Esophagus squamous epithelium (tissue), 5 donors: ENCODE measurements at regions not wholly inside any gene's neighbourhood (a gene's known extent, or its start where the extent isn't known, plus 50 kb on each side); places are given as distances from the start of the nearest gene placed in this dataset.

Experiments used
- DNase-seq: peaks from one replicate; lab custom pipeline; 2025; lab: John Stamatoyannopoulos, UW
- H3K27ac ChIP-seq, 4 donors: fragments of 200-600 bp; sonication (generic); one replicate each; pipeline ENCODE4 v1.5.1; 2016 to 2019; ENCODE audit warnings: mild to moderate bottlenecking in 1 of 4
- H3K27me3 ChIP-seq, 4 donors: fragments of 200-600 bp; sonication (generic); 1 replicate in 3 of 4; 2 replicates in 1 of 4; pipeline versions ENCODE4 v1.5.1 to v1.6.0; 2017 to 2021; ENCODE audit warnings: antibody characterized with exemption in 1 of 4
- H3K36me3 ChIP-seq, 3 donors: fragments of 200-600 bp; sonication (generic); one replicate each; pipeline ENCODE4 v1.5.1; 2016 to 2019
- H3K4me1 ChIP-seq, 3 donors: fragments of 200-600 bp; sonication (generic); one replicate each; pipeline ENCODE4 v1.5.1; 2017 to 2019
- H3K4me3 ChIP-seq, 4 donors: fragments of 200-600 bp; sonication (generic); 1 replicate in 3 of 4; 2 replicates in 1 of 4; pipeline ENCODE4 v1.5.1; 2016 to 2019; ENCODE audit warnings: mild to moderate bottlenecking in 2 of 4, moderate library complexity in 1 of 4
- H3K9me3 ChIP-seq, 3 donors: fragments of 200-600 bp; sonication (generic); one replicate each; pipeline ENCODE4 v1.5.1; 2016 to 2019
- CTCF ChIP-seq, 6 experiments: fragments of 450-650 bp in 4 of 6; fragments of 200-600 bp in 2 of 6; sonication (generic) in 2 of 6; IDR thresholded peaks; one replicate each; pipeline ENCODE4 v1.5.1; 2016 to 2019; ENCODE audit warnings: antibody characterized with exemption in 6 of 6, mild to moderate bottlenecking in 4 of 6, moderate library complexity in 4 of 6
- POLR2A ChIP-seq, 4 donors: fragments of 450-650 bp; IDR thresholded peaks; one replicate each; pipeline ENCODE4 v1.6.1; 2017; ENCODE audit warnings: antibody characterized with exemption in 4 of 4, mild to moderate bottlenecking in 4 of 4, moderate library complexity in 3 of 4
- WGBS, 2 donors: methylation state at CpG; one replicate each; pipeline ENCODE4 v1.1.5; 2018; 5-methylcytosine and 5-hydroxymethylcytosine counted together
- intact Hi-C: fragments of 100-400 bp; cut with DNase I; formaldehyde crosslinking; loops from one replicate; pipeline ENCODE4 v1.15.0; 2022
- donor health status: DM: yes; HTN: yes; CAD: no.

DNA sequence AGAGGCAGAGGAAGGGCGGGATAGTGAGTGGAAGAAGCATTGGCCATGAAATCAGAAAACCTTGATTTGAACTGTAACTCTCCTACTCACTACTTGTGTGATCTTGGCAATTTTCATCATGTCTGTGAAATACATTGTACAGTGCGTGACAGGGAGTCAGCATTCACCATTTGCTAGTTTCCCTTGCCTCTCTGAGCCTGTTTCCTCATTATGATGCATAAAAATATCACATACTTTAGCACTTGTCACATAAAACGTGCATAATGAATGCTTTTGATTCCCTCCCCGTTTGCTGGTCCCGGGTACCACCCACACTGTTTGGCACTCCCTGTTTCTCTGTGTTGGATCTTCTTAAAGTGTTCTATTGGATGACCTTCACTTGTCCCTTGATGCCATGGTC, 101.1 kb upstream of the FRMD6 start:
- H3K36me3 ChIP-seq, result no peaks in the 10 kb centered on the region
- no peak for DNase-seq
- H3K27me3 ChIP-seq, result no peaks in the 10 kb centered on the region
- 67 to 75% methylated on average over 5 of the region's 5 CpGs for WGBS, 2 donors
- H3K27ac ChIP-seq, result no peak overlapping the region
- no peak overlapping the region for H3K4me3 ChIP-seq
- no peak for TF ChIP-seq POLR2A (IDR thresholded peaks at IDR 0.05)
- peaks cover 9 to 48% (median 11%) of the 10 kb centered on the region in 3 donors for H3K4me1 ChIP-seq
- intact Hi-C loops, result no loop called here
- H3K9me3 ChIP-seq, result no peaks in the 10 kb centered on the region

DNA sequence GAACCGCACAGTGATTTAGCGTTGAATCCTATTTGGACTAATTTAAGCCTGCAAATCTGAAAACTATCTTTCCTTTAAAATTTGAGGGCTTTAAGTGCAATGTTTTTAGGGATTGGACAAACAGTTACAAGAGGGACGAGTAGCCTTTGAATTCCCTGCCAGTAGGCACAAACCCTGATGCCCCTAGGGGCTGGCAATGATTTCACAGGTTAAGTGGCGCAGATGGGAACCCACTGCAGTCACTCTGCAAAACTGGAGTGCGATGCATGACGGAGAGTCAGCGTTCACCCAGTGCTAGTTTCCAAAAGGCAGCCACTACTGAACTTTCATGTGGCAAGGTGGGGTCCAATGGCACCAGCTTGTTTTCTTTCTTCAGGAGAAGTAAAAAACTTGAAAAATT, 99.4 kb upstream of the FRMD6 start:
- WGBS, 2 donors, result 87 to 88% methylated on average over 6 to 7 of the region's 7 CpGs
- no peak for DNase-seq
- Histone ChIP-seq H3K36me3 (no peaks in the 10 kb centered on the region), H3K9me3 (no peaks in the 10 kb centered on the region), H3K27me3 (no peaks in the 10 kb centered on the region), H3K4me1 (peaks cover 5 to 32% (median 9%) of the 10 kb centered on the region in 3 donors), H3K4me3 (no peak overlapping the region), H3K27ac (no peak overlapping the region)
- TF ChIP-seq POLR2A (IDR thresholded peaks at IDR 0.05), result no peak
- TF ChIP-seq CTCF (IDR thresholded peaks at IDR 0.05), result no peak
- intact Hi-C loops, result no loop called here

GRCh38 chr14:51552768-51553404, 98.8 kb upstream of the FRMD6 start:
- no peak for DNase-seq
- H3K27me3 ChIP-seq, result no peaks in the 10 kb centered on the region
- TF ChIP-seq POLR2A (IDR thresholded peaks at IDR 0.05), result no peak
- TF ChIP-seq CTCF (IDR thresholded peaks at IDR 0.05), result no peak
- no peaks in the 10 kb centered on the region for H3K9me3 ChIP-seq
- intact Hi-C loops, result no loop called here
- WGBS, 2 donors, result 40 to 41% methylated on average over 4 of the region's 4 CpGs
- no peak overlapping the region for H3K4me3 ChIP-seq
- no peak overlapping the region for H3K27ac ChIP-seq
- peaks cover 0 to 26% (median 5%) of the 10 kb centered on the region in 3 donors for H3K4me1 ChIP-seq
- no peaks in the 10 kb centered on the region for H3K36me3 ChIP-seq

- no peak for DNase-seq
- no peaks in the 10 kb centered on the region for H3K27me3 ChIP-seq
- intact Hi-C loops, result no loop called here
- TF ChIP-seq POLR2A (IDR thresholded peaks at IDR 0.05) (no peak), CTCF (IDR thresholded peaks at IDR 0.05) (no peak)
- H3K27ac ChIP-seq, result no peak overlapping the region
- 85 to 90% methylated on average over 8 of the region's 8 CpGs for WGBS, 2 donors
- peaks cover 0 to 19% (median 5%) of the 10 kb centered on the region in 3 donors for H3K4me1 ChIP-seq
- no peaks in the 10 kb centered on the region for H3K9me3 ChIP-seq
- H3K36me3 ChIP-seq, result no peaks in the 10 kb centered on the region
- H3K4me3 ChIP-seq, result no peak overlapping the region
These were observed 97.3 kb upstream of the FRMD6 start for GRCh38 chr14:51554339-51554920.

GRCh38 chr14:51554953-51555352, 96.8 kb upstream of the FRMD6 start:
- WGBS, 2 donors, result 55 to 65% methylated on average over 2 of the region's 2 CpGs
- Histone ChIP-seq H3K9me3 (no peaks in the 10 kb centered on the region), H3K4me1 (peaks cover 0 to 19% (median 5%) of the 10 kb centered on the region in 3 donors), H3K27ac (no peak overlapping the region), H3K36me3 (no peaks in the 10 kb centered on the region), H3K27me3 (no peaks in the 10 kb centered on the region), H3K4me3 (no peak overlapping the region)
- intact Hi-C loops, result no loop called here
- no peak for TF ChIP-seq CTCF (IDR thresholded peaks at IDR 0.05)
- TF ChIP-seq POLR2A (IDR thresholded peaks at IDR 0.05), result no peak
- no peak for DNase-seq
